ENCODE measurements at regions not wholly inside any gene's neighbourhood (a gene's known extent, or its start where the extent isn't known, plus 50 kb on each side); places are given as distances from the start of the nearest gene placed in this dataset.
A peak's percentile ranks its signal among the peaks of the same experiment; 100 is the strongest.

- DNase-seq, result no peak
Measured at GRCh38 chr18:72360634-72361033, 183.5 kb downstream of the CBLN2 start.

- DNase-seq, result no peak
Measured at GRCh38 chr18:72342933-72343332, 201.2 kb downstream of the CBLN2 start.

DNA sequence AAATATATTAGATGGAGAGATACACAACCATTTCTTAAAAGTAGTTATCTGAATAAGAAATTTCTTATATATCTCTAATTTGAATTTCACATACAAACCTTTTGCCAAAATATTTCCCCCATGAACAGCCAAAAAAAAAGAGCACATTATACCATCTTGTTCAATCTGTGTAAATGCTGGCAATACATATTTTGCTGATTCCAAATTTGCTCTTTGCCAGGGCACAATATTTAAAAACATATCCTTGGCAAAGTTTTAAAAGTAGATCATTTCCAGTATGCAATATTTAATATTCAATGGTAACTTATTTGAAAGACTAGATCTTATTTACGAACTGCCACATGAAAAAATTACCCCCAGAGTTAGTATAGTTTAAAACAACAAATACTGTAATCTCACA lies 204.2 kb downstream of the CBLN2 start:
- DNase-seq, result no peak

- no peak for DNase-seq
Measured at GRCh38 chr18:72336786-72337185, 207.4 kb downstream of the CBLN2 start.

DNA sequence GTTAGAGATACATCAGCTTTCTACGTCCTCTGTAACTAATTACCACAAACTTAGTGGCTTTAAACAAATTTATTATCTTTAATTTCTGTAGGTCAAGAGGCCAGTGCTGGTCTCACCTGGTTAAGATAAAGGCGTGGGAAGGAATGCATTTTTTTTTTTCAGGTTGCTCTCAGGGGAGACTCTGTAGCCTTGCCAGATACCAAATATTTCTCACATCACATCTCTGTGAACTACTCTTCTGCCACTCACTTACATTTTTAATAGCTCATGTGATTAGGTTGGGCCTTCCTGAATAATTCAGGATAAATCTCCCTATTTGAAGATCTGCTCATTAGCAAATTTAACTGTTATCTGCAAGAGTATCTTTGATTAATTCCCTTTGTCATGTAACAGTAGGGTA lies 214.6 kb downstream of the CBLN2 start:
- no peak for DNase-seq

- no peak for DNase-seq
Measured at GRCh38 chr18:72325307-72325706, 218.8 kb downstream of the CBLN2 start.

DNA sequence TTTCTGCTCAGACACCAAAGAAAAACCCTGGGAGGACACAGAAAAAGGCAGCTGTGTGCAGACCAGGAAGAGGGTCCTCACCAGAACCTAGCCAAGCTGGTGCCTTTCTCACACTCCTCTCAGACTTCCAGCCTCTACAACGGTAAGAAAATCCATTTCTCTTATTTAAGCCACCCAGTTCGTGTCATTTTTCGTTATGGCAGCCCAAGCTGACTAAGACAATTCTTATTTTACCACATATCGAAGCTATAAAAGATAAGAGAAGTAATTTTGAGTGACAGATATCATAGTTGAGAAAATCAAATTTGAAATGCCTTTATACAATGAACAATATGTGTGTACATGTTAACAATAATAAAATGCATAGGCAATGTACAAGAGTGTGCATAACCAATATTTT lies 219.5 kb downstream of the CBLN2 start:
- no peak for DNase-seq

DNA sequence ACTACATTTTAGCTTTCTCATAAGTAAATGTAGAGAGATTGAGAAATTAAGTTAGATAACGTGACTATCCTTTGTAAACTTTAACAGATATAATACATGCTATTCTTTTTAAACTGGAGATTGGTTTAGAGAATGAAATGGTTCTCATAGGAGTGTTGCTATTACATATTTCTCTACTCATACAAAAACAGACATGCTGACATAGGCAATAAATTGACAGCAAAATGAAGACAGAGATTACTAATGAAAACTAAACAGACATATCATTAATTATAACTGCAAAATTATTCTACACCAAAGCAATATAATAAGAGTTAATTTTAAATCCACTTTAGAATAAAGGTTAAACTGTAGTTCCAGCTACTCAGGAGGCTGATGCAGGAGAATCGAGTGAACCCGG lies 227.6 kb downstream of the CBLN2 start:
- no peak for DNase-seq

DNA sequence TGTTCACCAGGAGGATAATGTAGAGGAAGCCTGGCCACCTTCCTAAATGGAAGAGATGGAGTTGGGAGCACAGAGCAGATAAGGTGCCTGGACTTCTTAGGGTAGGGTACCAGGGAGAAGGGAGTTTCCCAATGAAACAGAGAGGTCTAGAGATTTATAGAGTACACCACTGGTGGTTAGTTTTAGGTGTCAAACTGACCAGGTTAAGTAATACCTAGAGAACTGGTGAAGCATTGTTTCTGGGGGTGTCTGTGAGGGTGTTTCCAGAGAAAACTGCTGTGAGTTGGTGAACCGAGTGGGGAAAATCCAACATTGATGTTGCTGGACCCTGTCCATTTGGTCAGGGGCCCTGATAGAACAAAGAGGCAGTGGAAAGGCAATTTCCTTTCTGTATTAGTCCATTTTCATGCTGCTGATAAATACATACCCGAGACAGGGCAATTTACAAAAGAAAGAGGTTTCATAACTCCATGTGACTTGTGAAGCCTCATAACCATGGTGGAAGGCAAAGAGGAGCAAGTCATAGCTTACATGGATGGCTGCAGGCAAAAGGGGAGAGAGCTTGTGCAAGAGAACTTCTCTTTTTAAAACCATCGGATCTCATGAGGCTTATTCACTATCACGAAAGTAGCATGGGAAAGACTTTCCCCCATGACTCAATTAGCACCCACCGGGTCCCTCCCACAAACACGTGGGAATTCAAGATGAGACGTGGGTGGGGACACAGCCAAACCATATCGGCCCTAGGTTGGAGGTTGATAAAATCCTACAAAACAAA lies 260.8 kb downstream of the CBLN2 start:
- no peak for DNase-seq

GRCh38 chr18:72273025-72273424 lies 271.1 kb downstream of the CBLN2 start:
- no peak for DNase-seq

- DNase-seq, result peak; percentile 19
Measured at GRCh38 chr18:72261590-72261989, 282.6 kb downstream of the CBLN2 start.

DNA sequence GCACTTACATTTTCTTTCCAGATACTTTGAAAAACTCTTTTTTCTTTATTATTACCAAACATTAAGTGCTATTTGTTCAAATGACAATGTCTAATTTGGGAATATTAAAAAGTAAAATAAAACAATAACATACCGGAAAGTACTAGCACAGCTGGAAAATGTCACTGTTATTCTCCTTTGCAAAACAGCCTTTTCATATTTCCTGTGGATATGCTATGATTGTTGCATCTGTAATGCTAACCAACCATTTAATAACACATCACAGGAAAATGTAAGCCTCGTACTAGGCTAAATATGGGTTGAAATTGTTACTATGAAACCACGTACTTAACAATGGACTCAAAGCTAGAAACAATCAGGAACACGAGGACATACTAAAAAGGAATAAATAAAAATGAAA lies 298.1 kb downstream of the CBLN2 start:
- no peak for DNase-seq

GRCh38 chr18:72235422-72235821 lies 308.7 kb downstream of the CBLN2 start:
- no peak for DNase-seq

DNA sequence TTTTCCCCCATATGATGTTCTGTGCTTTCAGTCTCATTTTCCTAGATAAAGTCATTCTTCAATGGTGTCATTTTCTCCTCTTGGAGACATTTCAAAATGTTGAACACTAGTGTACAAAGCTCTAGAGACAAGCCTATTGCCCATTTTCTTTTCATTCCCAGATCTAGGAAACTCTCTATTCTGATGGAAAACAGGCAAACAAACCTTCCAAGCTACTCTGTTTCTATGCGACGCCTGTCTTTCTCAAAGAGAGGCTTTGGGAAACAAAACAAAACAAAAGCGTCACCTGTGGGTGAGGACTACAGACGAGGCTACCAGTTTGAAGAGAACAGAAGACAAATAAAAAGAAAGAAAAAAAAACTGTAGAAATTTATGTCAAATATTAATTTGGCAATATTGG lies 311.0 kb downstream of the CBLN2 start:
- DNase-seq, result no peak

- no peak for DNase-seq
Measured at GRCh38 chr18:72232644-72233043, 311.5 kb downstream of the CBLN2 start.

GRCh38 chr18:72225958-72226357 lies 318.2 kb downstream of the CBLN2 start:
- DNase-seq, result no peak

DNA sequence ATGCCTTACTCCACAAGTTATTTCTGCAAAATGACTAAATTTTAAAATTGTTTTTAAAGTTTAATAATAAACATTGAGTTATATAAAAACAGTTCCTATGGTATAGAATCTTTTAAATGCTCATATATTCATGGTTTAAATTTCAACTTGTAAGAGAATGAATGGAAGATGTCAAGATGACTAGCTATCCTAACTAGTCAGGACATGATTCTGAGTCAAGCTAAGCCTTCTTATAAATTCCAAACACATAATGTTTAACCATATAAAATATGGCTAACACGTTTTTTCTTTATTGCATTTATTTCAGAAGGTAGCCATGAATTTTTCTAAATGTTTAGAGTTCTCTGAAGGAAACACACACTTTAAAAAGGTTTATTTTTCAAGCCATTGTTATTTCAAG lies 320.4 kb downstream of the CBLN2 start:
- DNase-seq, result no peak

GRCh38 chr18:72208920-72209676 lies 335.0 kb downstream of the CBLN2 start:
- no peak for DNase-seq

DNA sequence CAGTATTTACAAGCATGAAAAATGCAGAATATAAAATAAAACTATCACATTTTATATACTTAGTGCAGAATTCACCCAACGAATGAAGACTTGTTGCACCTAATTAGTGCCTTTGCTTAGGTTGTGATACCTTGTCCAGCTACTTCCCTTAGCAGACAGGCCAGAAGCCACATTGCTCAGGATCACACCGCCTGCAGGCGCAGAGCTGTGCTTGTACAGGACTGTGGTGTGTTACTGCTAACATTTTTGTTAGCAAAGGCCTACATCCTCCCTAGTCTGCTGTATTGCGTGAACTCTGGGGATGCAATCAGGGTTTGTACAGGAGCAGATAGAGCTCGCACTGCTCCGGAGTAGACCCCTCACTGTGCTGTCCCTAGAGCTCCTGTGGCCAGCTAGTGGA lies 336.9 kb downstream of the CBLN2 start:
- no peak for DNase-seq

DNA sequence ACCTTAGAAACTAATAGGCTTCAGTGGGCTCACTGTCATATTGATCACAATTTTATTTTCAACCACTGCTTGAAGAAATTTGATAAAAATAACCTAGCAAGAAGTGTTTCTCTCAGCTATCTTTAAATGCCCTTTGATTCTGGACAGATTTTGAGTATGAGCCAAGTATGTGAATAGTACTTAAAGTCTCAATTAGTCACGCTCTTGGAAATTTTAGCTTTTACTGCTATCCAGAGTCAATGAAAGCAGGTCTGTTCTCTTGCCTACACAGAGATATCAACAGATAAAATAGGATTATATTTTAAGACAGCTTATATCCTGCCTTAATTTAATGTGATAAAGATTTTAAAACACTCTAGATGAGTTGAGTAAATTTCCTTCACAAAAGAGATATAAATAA lies 337.3 kb downstream of the CBLN2 start:
- DNase-seq, result no peak

DNA sequence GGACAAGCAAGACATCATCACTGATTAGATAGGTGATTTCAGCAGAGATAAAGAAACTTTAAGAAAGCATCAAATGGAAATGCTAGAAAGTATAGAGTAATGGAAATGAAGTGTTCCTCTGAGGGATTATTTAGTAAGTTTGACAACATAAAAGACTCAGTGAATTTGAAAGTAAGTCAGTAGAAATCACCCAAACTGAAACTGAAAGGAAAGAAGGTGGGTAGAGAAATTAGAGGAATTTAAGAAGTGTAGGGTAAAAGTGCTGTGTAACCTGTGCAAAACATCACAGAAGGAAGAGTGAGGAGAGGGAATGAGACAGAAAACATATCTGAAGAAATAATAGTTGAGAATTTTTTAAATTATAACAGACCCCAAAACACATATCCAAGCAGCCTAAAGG lies 343.1 kb downstream of the CBLN2 start:
- no peak for DNase-seq

DNA sequence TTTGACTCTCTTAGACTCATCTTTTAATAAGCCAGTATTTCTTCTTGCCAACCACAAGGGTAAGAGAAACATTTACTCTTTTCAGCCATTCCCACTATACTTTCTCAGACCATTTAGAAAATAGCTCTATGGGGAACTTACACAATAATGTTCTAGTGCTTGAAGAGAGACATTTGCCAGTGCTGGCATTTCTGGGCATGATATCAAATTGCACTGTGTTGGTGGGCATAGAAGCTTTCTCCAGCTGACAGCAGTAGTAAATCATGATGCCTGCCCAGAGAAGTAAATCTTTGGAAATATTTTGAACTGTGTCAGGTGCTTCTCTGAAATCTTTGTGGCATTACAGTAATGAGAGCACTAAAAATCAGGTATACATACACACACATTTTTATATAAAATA lies 346.6 kb downstream of the CBLN2 start:
- DNase-seq, result no peak

GRCh38 chr18:72194072-72194471 lies 350.1 kb downstream of the CBLN2 start:
- DNase-seq, result no peak

DNA sequence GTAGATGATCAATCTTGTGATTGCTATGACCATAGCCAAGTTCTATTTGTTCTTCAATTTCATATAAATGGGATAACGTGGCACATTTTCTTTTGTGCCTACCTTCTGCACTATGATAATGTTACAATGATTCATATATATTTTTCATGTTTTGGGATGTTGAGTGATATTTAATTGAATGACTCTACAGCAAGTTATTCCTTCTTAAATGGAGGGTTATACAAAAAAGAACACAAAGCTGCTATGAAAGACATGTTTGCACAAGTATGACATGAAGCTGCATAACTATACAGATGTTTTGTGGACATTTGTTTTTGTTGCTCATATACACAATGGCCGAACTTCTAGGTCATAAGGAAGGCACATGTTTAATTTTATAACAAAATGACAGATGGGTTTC lies 356.2 kb downstream of the CBLN2 start:
- DNase-seq, result no peak

Measured in left kidney (tissue), 1 donor.